H9 (cell line): ENCODE measurements at regions not wholly inside any gene's neighbourhood (a gene's known extent, or its start where the extent isn't known, plus 50 kb on each side); places are given as distances from the start of the nearest gene placed in this dataset.

Experiments used
- DNase-seq: peaks from one replicate; pipeline ENCODE4 v3.0.0-alpha.2; 2017
- H2AFZ ChIP-seq: one replicate; pipeline ENCODE4 v1.6.1; 2013; ENCODE audit warnings: mild to moderate bottlenecking, low read length, control low read depth, moderate library complexity
- H2AK5ac ChIP-seq: 2 replicates; pipeline ENCODE4 v1.6.1; 2013; ENCODE audit warnings: low read length, control low read depth, mixed read lengths; ENCODE audit not compliant: insufficient read length
- H2BK120ac ChIP-seq: one replicate; pipeline ENCODE4 v1.6.1; 2013; ENCODE audit warnings: low read depth, mild to moderate bottlenecking, low read length, control low read depth, inconsistent platforms; ENCODE audit not compliant: poor library complexity, severe bottlenecking
- H2BK12ac ChIP-seq: 2 replicates; pipeline ENCODE4 v1.6.1; 2013; ENCODE audit warnings: low read length, control low read depth, mixed read lengths, low read depth; ENCODE audit not compliant: insufficient read length
- H2BK15ac ChIP-seq: 2 replicates; pipeline ENCODE4 v1.6.1; 2013; ENCODE audit warnings: low read depth, low read length, control low read depth
- H2BK20ac ChIP-seq: one replicate; pipeline ENCODE4 v1.6.1; 2013; ENCODE audit warnings: low read depth, mild to moderate bottlenecking, low read length, control low read depth, inconsistent platforms; ENCODE audit not compliant: poor library complexity, severe bottlenecking
- H2BK5ac ChIP-seq: 2 replicates; pipeline ENCODE4 v1.6.1; 2013; ENCODE audit warnings: low read length, control low read depth, mixed read lengths; ENCODE audit not compliant: insufficient read length
- H3K14ac ChIP-seq: 2 replicates; pipeline ENCODE4 v1.6.1; 2013; ENCODE audit warnings: low read length, control low read depth; ENCODE audit not compliant: insufficient read depth
- H3K18ac ChIP-seq: 2 replicates; pipeline ENCODE4 v1.6.1; 2013; ENCODE audit warnings: low read depth, mild to moderate bottlenecking, mixed read lengths, low read length, control low read depth; ENCODE audit not compliant: insufficient read length
- H3K23ac ChIP-seq: 2 replicates; pipeline ENCODE4 v1.6.1; 2013; ENCODE audit warnings: low read length, control low read depth, mixed read lengths, low read depth; ENCODE audit not compliant: insufficient read length
- H3K23me2 ChIP-seq: 2 replicates; pipeline ENCODE4 v1.6.1; 2013; ENCODE audit warnings: low read depth, mild to moderate bottlenecking, mixed read lengths, low read length, control low read depth; ENCODE audit not compliant: insufficient read length, poor library complexity, severe bottlenecking
- H3K27ac ChIP-seq: 2 replicates; pipeline ENCODE4 v1.5.1; 2013; ENCODE audit warnings: low read length, control low read depth, mixed read lengths, low read depth; ENCODE audit not compliant: insufficient read length
- H3K27me3 ChIP-seq: 2 replicates; pipeline ENCODE4 v1.6.1; 2013; ENCODE audit warnings: low read length, control low read depth, inconsistent platforms; ENCODE audit not compliant: insufficient read depth
- H3K4ac ChIP-seq: 2 replicates; pipeline ENCODE4 v1.6.1; 2013; ENCODE audit warnings: low read depth, mild to moderate bottlenecking, control low read depth, inconsistent platforms, low read length, moderate library complexity
- H3K4me1 ChIP-seq: 2 replicates; pipeline ENCODE4 v1.6.1; 2013; ENCODE audit warnings: low read length, control low read depth, inconsistent platforms; ENCODE audit not compliant: insufficient read depth
- H3K4me2 ChIP-seq: 2 replicates; pipeline ENCODE4 v1.6.1; 2013; ENCODE audit warnings: low read length, control low read depth, mixed read lengths; ENCODE audit not compliant: insufficient read length, insufficient read depth
- H3K56ac ChIP-seq: 2 replicates; pipeline ENCODE4 v1.6.1; 2013; ENCODE audit warnings: low read depth, mild to moderate bottlenecking, mixed read lengths, low read length, control low read depth; ENCODE audit not compliant: insufficient read length
- H3K79me1 ChIP-seq: 2 replicates; pipeline ENCODE4 v1.6.1; 2013; ENCODE audit warnings: low read depth, mild to moderate bottlenecking, moderate library complexity, low read length, control low read depth, inconsistent platforms; ENCODE audit not compliant: insufficient read depth, poor library complexity, severe bottlenecking
- H3K79me2 ChIP-seq: 2 replicates; pipeline ENCODE4 v1.6.1; 2013; ENCODE audit warnings: low read length, control low read depth, inconsistent platforms; ENCODE audit not compliant: insufficient read depth
- H3K9ac ChIP-seq: 2 replicates; pipeline ENCODE4 v1.6.1; 2013; ENCODE audit warnings: low read length, control low read depth, mixed read lengths; ENCODE audit not compliant: insufficient read length; ENCODE audit errors: extremely low read depth
- H3K9me3 ChIP-seq: one replicate; pipeline ENCODE4 v1.6.1; 2013; ENCODE audit warnings: low read depth, low read length, inconsistent platforms; ENCODE audit not compliant: control insufficient read depth
- H3T11ph ChIP-seq: one replicate; pipeline ENCODE4 v1.6.1; 2013; ENCODE audit warnings: mild to moderate bottlenecking, low read length, control low read depth, inconsistent platforms
- H4K20me1 ChIP-seq: one replicate; pipeline ENCODE4 v1.6.1; 2013; ENCODE audit not compliant: control insufficient read depth, insufficient read length, insufficient read depth
- H4K5ac ChIP-seq: 2 replicates; pipeline ENCODE4 v1.6.1; 2013; ENCODE audit warnings: low read depth, mild to moderate bottlenecking, mixed read lengths, low read length, control low read depth; ENCODE audit not compliant: insufficient read length
- H4K8ac ChIP-seq: replicated peaks from 2 replicates; pipeline ENCODE4 v1.6.1; 2013; ENCODE audit warnings: low read length, control low read depth, mixed read lengths, low read depth; ENCODE audit not compliant: insufficient read length
- H4K91ac ChIP-seq: 2 replicates; pipeline ENCODE4 v1.6.1; 2013; ENCODE audit warnings: low read depth, mild to moderate bottlenecking, moderate library complexity, mixed read lengths, low read length, control low read depth; ENCODE audit not compliant: insufficient read length
- H3K27ac Mint-ChIP-seq, 3 experiments: 2 replicates in 2 of 3; 3 replicates in 1 of 3; pipeline ENCODE4 v1.8.0; 2020 to 2021; ENCODE audit warnings: mixed read lengths in 3 of 3, mild to moderate bottlenecking in 1 of 3, moderate library complexity in 1 of 3
- H3K27me3 Mint-ChIP-seq: 2 replicates; pipeline ENCODE4 v1.8.0; 2021; ENCODE audit warnings: low read depth, mild to moderate bottlenecking, moderate library complexity, mixed read lengths
- H3K36me3 Mint-ChIP-seq, 3 experiments: 2 replicates in 2 of 3; 3 replicates in 1 of 3; pipeline ENCODE4 v1.8.0; 2020 to 2021; ENCODE audit warnings: low read depth in 3 of 3, mixed read lengths in 3 of 3; ENCODE audit not compliant: insufficient read depth in 1 of 3
- H3K4me1 Mint-ChIP-seq, 2 experiments: 2 replicates each; pipeline ENCODE4 v1.8.0; 2020; ENCODE audit warnings: mixed read lengths in 2 of 2
- H3K4me3 Mint-ChIP-seq, 2 experiments: 2 replicates in 1 of 2; 3 replicates in 1 of 2; pipeline ENCODE4 v1.8.0; 2020 to 2021; ENCODE audit warnings: mild to moderate bottlenecking in 2 of 2, mixed read lengths in 2 of 2, moderate library complexity in 1 of 2
- H3K9me3 Mint-ChIP-seq, 2 experiments: 2 replicates in 1 of 2; 3 replicates in 1 of 2; pipeline ENCODE4 v1.8.0; 2020; ENCODE audit warnings: mild to moderate bottlenecking in 2 of 2, mixed read lengths in 2 of 2, moderate library complexity in 1 of 2
- CTCF ChIP-seq: fragments of 200-600 bp; sonication (generic); conservative IDR thresholded peaks from 3 replicates; pipeline ENCODE4 v1.8.0; 2021; ENCODE audit warnings: antibody characterized with exemption, mild to moderate bottlenecking
- WGBS: extraction: QIAGEN DNeasy Blood & Tissue Kit; methylation state at CpG from one replicate; pipeline ENCODE4 v1.1.7; 2013; ENCODE audit warnings: missing lambda C conversion rate, low lambda C conversion rate, mixed read lengths; ENCODE audit not compliant: insufficient read length; ENCODE audit errors: extremely low coverage; 5-methylcytosine and 5-hydroxymethylcytosine counted together

GRCh38 chr2:76268902-76269620 lies 558.3 kb upstream of the GCFC2 start:
- Histone ChIP-seq H3K27ac (no peak overlapping the region), H2AFZ (no peak overlapping the region), H2BK12ac (no peak overlapping the region)

More at GRCh38 chr2:76268902-76269620, 558.3 kb upstream of the GCFC2 start:
- H3K14ac ChIP-seq: no peak overlapping the region
- H3K27ac Mint-ChIP-seq: no peak overlapping the region
- H3K56ac ChIP-seq: no peak overlapping the region
- H3K4ac ChIP-seq: no peak overlapping the region
- WGBS: no CpG with 5 or more reads among the region's 5 CpGs
- H3K27me3 ChIP-seq: no peaks in the 10 kb centered on the region
- H4K5ac ChIP-seq: no peak overlapping the region
- no peaks in the 10 kb centered on the region for H3K36me3 Mint-ChIP-seq
- DNase-seq: no peak
- H3K9ac ChIP-seq: no peak overlapping the region
- H2BK120ac ChIP-seq: no peak overlapping the region
- no peak overlapping the region for H2BK5ac ChIP-seq
- no peaks in the 10 kb centered on the region for H3K4me1 ChIP-seq
- H4K91ac ChIP-seq: no peak overlapping the region
- no peaks in the 10 kb centered on the region for H4K20me1 ChIP-seq
- no peaks in the 10 kb centered on the region for H3K23me2 ChIP-seq
- no peak overlapping the region for H3T11ph ChIP-seq
- no peak overlapping the region for H2BK20ac ChIP-seq
- no peaks in the 10 kb centered on the region; the same call in 1 of the 2 replicates for H3K27me3 Mint-ChIP-seq
- no peak overlapping the region for H3K18ac ChIP-seq
- H3K4me2 ChIP-seq: no peak overlapping the region
- no peaks in the 10 kb centered on the region; a peak in 1 of 5 replicates for H3K9me3 Mint-ChIP-seq
- H3K9me3 ChIP-seq: no peaks in the 10 kb centered on the region
- H4K8ac ChIP-seq: no peak overlapping the region
- no peak overlapping the region for H2AK5ac ChIP-seq
- peaks cover 8 to 12% of the 10 kb centered on the region in 2 experiments for H3K4me1 Mint-ChIP-seq
- H2BK15ac ChIP-seq: no peak overlapping the region
- H3K79me1 ChIP-seq: no peaks in the 10 kb centered on the region
- no peak overlapping the region for H3K4me3 Mint-ChIP-seq
- no peaks in the 10 kb centered on the region for H3K79me2 ChIP-seq
- no peak for TF ChIP-seq CTCF
- H3K23ac ChIP-seq: no peak overlapping the region
